Epithelial cell of esophagus (primary cell): ENCODE measurements at regions not wholly inside any gene's neighbourhood (a gene's known extent, or its start where the extent isn't known, plus 50 kb on each side); places are given as distances from the start of the nearest gene placed in this dataset.
"Not testable (repeated sequence)": the region's sequence is repeated elsewhere in the genome, so short reads cannot be mapped to it uniquely, and the experiment has no call there.

Experiments
- DNase-seq: peaks from one replicate; pipeline ENCODE4 v3.0.0; 2010; ENCODE audit warnings: low read depth
- H3K4me3 ChIP-seq: 2 replicates; pipeline ENCODE4 v1.5.1; 2011; ENCODE audit warnings: mild to moderate bottlenecking, low read length, control low read depth
- TF ChIP-seq, protein P1 (sequence below): IDR thresholded peaks from 2 replicates; pipeline ENCODE4 v1.5.1; 2011; ENCODE audit warnings: low read depth, mild to moderate bottlenecking, low read length, control low read depth, inconsistent platforms; ENCODE audit not compliant: insufficient read depth; ENCODE audit errors: missing control alignments

DNA sequence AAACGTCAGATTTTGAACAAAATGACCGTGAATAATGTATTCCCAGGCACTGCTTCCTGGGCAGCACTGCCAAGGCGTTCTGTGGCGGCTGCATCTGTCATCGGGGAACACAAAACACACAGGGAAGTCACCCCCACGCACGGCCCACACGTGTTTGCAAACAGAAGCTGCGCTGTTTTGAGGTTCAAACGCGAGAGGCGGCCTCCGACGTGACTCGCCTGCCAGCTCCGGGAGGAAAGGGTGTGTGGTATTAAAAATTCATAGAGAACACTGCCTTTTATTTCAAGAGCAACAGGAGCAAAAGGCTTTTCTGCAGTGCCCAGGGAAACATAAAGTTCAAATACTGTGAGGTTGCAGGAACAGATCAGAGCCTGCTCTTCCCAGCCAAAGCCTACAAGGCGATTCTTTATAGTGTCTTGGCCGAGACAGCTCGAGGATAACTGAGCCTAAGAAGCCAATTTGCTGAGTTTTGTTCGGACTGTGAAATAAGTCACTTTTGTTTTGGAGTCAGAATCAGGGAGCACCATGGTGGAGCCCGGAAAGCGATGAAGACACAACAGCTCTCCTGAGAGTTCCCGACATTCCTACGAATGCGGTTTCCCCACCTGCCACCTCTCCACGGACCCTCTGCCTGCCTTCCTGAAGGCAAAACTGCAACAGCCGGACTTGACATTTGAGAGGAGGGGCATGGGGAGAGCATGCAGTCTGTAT, 115.3 kb upstream of the IRX2 start:
- no peak overlapping the region for H3K4me3 ChIP-seq
- TF ChIP-seq, protein P1, sequence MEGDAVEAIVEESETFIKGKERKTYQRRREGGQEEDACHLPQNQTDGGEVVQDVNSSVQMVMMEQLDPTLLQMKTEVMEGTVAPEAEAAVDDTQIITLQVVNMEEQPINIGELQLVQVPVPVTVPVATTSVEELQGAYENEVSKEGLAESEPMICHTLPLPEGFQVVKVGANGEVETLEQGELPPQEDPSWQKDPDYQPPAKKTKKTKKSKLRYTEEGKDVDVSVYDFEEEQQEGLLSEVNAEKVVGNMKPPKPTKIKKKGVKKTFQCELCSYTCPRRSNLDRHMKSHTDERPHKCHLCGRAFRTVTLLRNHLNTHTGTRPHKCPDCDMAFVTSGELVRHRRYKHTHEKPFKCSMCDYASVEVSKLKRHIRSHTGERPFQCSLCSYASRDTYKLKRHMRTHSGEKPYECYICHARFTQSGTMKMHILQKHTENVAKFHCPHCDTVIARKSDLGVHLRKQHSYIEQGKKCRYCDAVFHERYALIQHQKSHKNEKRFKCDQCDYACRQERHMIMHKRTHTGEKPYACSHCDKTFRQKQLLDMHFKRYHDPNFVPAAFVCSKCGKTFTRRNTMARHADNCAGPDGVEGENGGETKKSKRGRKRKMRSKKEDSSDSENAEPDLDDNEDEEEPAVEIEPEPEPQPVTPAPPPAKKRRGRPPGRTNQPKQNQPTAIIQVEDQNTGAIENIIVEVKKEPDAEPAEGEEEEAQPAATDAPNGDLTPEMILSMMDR, result no peak

DNA sequence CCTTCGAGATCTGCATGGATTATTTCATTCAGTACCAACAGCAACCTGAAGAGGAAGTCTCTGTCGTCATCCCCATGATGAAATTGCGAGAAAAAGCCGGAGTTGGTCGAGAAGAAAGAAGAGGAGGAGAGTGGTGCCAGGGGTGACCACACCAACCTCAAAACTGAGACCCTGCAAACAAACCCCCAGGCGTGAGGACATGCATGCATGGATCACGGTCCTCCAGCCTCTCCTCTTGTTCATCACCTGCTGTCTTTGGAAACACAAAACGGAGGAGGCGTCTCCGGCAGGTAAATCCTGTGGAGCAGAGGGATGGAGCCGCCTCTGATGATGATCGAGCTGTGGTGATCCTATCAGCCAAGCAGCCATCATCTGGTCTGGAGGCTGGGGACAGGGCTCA, 114.4 kb upstream of the IRX2 start:
- H3K4me3 ChIP-seq, result no peak overlapping the region
- DNase-seq, result no peak
- TF ChIP-seq, protein P1, result no peak

More for the DNA sequence above, 115.3 kb upstream of the IRX2 start:
- DNase-seq, result no peak

GRCh38 chr5:2864515-2865105, 113.1 kb upstream of the IRX2 start:
- H3K4me3 ChIP-seq, result no peak overlapping the region
- DNase-seq, result no peak
- TF ChIP-seq, protein P1, result no peak

- no peak overlapping the region for H3K4me3 ChIP-seq
- TF ChIP-seq, protein P1, result no peak
- no peak for DNase-seq
Observed at GRCh38 chr5:2863675-2864433, 112.4 kb upstream of the IRX2 start.

GRCh38 chr5:2863133-2863532, 111.7 kb upstream of the IRX2 start:
- TF ChIP-seq, protein P1, result no peak
- no peak for DNase-seq
- no peak overlapping the region for H3K4me3 ChIP-seq

GRCh38 chr5:2862176-2862575, 110.7 kb upstream of the IRX2 start:
- not testable (repeated sequence) for H3K4me3 ChIP-seq, DNase-seq

DNA sequence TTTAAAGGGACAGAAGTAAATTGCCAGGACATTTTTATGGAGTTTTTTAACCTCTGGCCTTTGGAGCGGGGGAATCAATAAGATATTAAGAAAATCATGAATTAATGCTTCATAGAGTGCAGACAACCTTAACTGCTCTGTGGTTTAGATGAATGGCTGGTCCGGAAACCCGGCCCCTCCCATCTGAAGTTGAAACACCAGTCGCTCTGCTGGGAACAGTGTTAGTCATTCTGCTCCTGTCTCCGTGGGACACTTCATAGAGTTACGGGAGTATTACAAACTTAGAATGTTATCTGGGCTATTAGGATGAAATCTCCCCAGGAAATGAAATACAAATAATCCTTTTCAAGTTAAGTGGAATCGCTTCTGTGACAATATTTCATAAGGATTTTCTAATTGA, 110.1 kb upstream of the IRX2 start:
- DNase-seq, result peak; percentile 24
- no peak overlapping the region for H3K4me3 ChIP-seq
- TF ChIP-seq, protein P1, result no peak
